GM06990 (cell line): ENCODE measurements at regions not wholly inside any gene's neighbourhood (a gene's known extent, or its start where the extent isn't known, plus 50 kb on each side); places are given as distances from the start of the nearest gene placed in this dataset.

Experiments
- DNase-seq: peaks from one replicate; pipeline ENCODE4 v3.0.0-alpha.2; 2011; ENCODE audit not compliant: insufficient read length; ENCODE audit errors: extremely low read depth
- H3K27me3 ChIP-seq: replicated peaks from 2 replicates; pipeline ENCODE4 v1.6.0; 2011; ENCODE audit warnings: low read length; ENCODE audit not compliant: control insufficient read depth, insufficient read depth
- H3K36me3 ChIP-seq: 2 replicates; pipeline ENCODE4 v1.5.1; 2011; ENCODE audit warnings: low read length; ENCODE audit not compliant: control insufficient read depth, insufficient read depth
- H3K4me3 ChIP-seq: replicated peaks from 2 replicates; pipeline ENCODE4 v1.5.1; 2011; ENCODE audit warnings: low read depth, mild to moderate bottlenecking, control low read depth, low read length
- CTCF ChIP-seq: IDR thresholded peaks from 2 replicates; pipeline ENCODE4 v1.5.1; 2011; ENCODE audit warnings: low read length, control low read depth, mild to moderate bottlenecking, inconsistent platforms; ENCODE audit not compliant: insufficient read depth, poor library complexity, severe bottlenecking

GRCh38 chr10:113992471-113993011 is 51.1 kb upstream of the ADRB1 start:
- no peaks in the 10 kb centered on the region for H3K27me3 ChIP-seq

GRCh38 chr10:113993489-113993991 is 50.1 kb upstream of the ADRB1 start:
- DNase-seq: no peak
- Histone ChIP-seq H3K36me3 (no peaks in the 10 kb centered on the region), H3K4me3 (no peak overlapping the region), H3K27me3 (no peaks in the 10 kb centered on the region)
- no peak for TF ChIP-seq CTCF

More at GRCh38 chr10:113992471-113993011, 51.1 kb upstream of the ADRB1 start:
- no peak for TF ChIP-seq CTCF
- Histone ChIP-seq H3K36me3 (no peaks in the 10 kb centered on the region), H3K4me3 (no peak overlapping the region)
- DNase-seq: no peak
